ENCODE measurements at regions not wholly inside any gene's neighbourhood (a gene's known extent, or its start where the extent isn't known, plus 50 kb on each side); places are given as distances from the start of the nearest gene placed in this dataset.

GRCh38 chr1:94620345-94621031, 78.9 kb upstream of the F3 start:
- H3K9me3 Mint-ChIP-seq (ENCODE audit: low read depth, unreplicated experiment): peaks cover 8% of the 10 kb centered on the region
- H3K4me3 Mint-ChIP-seq (ENCODE audit: low read depth, unreplicated experiment): no peak overlapping the region
- H3K27me3 Mint-ChIP-seq (ENCODE audit: unreplicated experiment): no peaks in the 10 kb centered on the region
- peak overlapping the region; percentile 99 for H3K27ac Mint-ChIP-seq (ENCODE audit: unreplicated experiment)
- intact Hi-C loops (cut with micrococcal nuclease; ENCODE audit: unreplicated experiment): loop anchor here (2.0 to 5.0 kb wide), 3 partner anchors 28 to 182 kb away; partner anchors contain the start of gene F3
- no peak for TF ChIP-seq CTCF (IDR thresholded peaks at IDR 0.05; ENCODE audit: unreplicated experiment)
- peaks cover 40% of the 10 kb centered on the region for H3K36me3 Mint-ChIP-seq (ENCODE audit: insufficient read depth, unreplicated experiment)
- no TSS peak for BruUV-seq (replicated peaks)
- CTCF ChIA-PET: interaction anchor here (0.8 kb wide), 1 partner anchor 78 kb away, joined by 3 read pairs; no protein-coding TSS in a partner anchor
- peaks cover 78% of the 10 kb centered on the region for H3K4me1 Mint-ChIP-seq (ENCODE audit: low read depth, unreplicated experiment)
- no peak for DNase-seq

DNA sequence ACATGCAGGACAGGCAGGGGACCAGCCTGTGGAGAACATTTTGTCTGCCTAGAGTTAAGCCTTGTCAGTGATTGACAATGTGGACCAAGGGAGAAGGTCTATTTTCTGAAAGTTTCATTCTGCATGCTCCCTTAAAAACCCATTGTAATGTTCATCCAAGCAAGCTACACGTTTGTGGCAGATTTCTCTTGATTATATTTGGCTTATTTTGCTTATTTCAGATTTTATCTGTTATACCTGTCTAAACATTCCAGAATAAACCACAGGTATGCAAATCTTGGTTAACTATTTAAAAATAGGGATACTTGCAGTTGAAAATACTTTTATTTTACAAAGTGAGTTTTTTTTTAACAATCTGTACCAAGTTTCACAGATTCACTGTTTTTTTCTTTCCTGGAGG, 78.2 kb upstream of the F3 start:
- Mint-ChIP-seq H3K27ac (ENCODE audit: unreplicated experiment) (peak overlapping the region; percentile 99), H3K36me3 (ENCODE audit: insufficient read depth, unreplicated experiment) (peaks cover 40% of the 10 kb centered on the region), H3K4me1 (ENCODE audit: low read depth, unreplicated experiment) (peaks cover 84% of the 10 kb centered on the region), H3K4me3 (ENCODE audit: low read depth, unreplicated experiment) (no peak overlapping the region), H3K9me3 (ENCODE audit: low read depth, unreplicated experiment) (peaks cover 8% of the 10 kb centered on the region), H3K27me3 (ENCODE audit: unreplicated experiment) (no peaks in the 10 kb centered on the region)
- intact Hi-C loops (cut with micrococcal nuclease; ENCODE audit: unreplicated experiment): loop anchor here (2.0 to 5.0 kb wide), 3 partner anchors 29 to 183 kb away; partner anchors contain the start of gene F3
- TF ChIP-seq CTCF (IDR thresholded peaks at IDR 0.05; ENCODE audit: unreplicated experiment): no peak
- BruUV-seq (replicated peaks): no TSS peak
- DNase-seq: no peak
- CTCF ChIA-PET: interaction anchor here (0.8 kb wide), 1 partner anchor 79 kb away, joined by 3 read pairs; no protein-coding TSS in a partner anchor

DNA sequence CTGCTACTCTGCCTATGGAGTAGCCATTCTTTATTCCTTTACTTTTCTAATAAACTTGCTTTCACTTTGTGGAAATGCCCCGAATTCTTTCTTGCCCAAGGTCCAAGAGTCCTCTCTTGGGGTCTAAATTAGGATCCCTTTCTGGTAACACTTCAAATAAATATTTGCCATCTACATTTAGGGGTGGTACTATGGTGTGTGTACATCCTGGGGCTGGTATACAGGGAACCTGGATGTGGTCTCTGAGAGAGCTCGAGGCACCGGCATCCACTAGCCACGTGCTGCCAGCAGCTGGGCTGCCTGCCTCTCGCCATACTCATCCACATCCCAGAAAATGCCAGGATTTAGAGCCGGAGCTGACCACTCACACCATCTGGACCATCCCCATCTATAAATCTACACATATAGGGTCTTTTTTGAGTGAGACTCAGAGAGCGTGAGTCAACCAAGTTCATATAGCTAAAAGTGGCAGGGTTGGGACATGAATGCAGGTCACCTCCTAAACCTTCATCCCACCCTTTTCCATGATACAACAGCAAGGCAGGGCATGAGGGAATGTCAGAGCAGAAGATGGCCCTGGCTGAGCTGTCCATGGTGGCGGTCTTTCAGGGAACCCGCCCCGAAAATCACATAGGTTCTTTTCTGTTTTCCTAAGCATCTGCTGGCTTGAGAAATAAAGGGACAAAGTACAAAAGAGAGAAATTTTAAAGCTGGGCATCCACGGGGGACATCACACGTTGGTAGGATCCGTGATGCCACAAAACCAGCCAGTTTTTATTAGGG, 76.6 kb upstream of the F3 start:
- Mint-ChIP-seq H3K4me3 (ENCODE audit: low read depth, unreplicated experiment) (no peak overlapping the region), H3K27me3 (ENCODE audit: unreplicated experiment) (no peaks in the 10 kb centered on the region), H3K9me3 (ENCODE audit: low read depth, unreplicated experiment) (peaks cover 8% of the 10 kb centered on the region), H3K36me3 (ENCODE audit: insufficient read depth, unreplicated experiment) (peaks cover 35% of the 10 kb centered on the region), H3K27ac (ENCODE audit: unreplicated experiment) (peak overlapping the region; percentile 92), H3K4me1 (ENCODE audit: low read depth, unreplicated experiment) (peaks cover 73% of the 10 kb centered on the region)
- TF ChIP-seq CTCF (IDR thresholded peaks at IDR 0.05; ENCODE audit: unreplicated experiment): no peak
- BruUV-seq (replicated peaks): no TSS peak
- CTCF ChIA-PET: no interaction called here
- DNase-seq: no peak
- intact Hi-C loops (cut with micrococcal nuclease; ENCODE audit: unreplicated experiment): no loop called here

DNA sequence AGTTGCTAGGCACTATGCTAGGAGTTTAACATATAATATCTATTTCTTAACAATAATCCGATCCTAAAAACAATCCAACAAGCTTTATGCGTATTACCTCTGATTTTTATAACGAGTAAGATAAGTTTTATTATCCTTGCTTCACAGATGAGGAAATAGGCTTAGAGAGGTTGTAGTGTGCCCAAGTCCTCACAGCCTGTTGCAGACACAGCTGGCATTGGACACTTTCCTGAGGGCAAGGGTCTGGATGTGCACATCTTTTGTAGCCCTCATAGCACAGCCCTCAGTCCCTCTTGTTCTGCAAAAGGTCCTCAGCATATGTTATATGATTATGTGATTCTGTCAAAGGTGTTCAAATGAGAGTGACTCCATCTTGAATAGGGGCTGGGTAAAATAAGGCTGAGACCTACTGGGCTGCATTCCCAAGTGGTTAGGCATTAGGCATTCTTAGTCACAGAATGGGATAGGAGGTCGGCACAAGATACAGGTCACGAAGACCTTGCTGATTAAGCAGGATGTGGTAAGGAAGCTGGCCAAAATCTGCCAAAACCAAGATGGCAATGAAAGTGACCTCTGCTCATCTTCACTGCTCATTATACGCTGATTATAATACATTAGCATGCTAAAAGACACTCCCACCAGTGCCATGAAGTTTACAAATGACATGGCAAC, 75.7 kb upstream of the F3 start:
- CTCF ChIA-PET: no interaction called here
- H3K9me3 Mint-ChIP-seq (ENCODE audit: low read depth, unreplicated experiment): peaks cover 8% of the 10 kb centered on the region
- peaks cover 28% of the 10 kb centered on the region for H3K36me3 Mint-ChIP-seq (ENCODE audit: insufficient read depth, unreplicated experiment)
- H3K4me3 Mint-ChIP-seq (ENCODE audit: low read depth, unreplicated experiment): peak overlapping the region; percentile 32
- intact Hi-C loops (cut with micrococcal nuclease; ENCODE audit: unreplicated experiment): no loop called here
- BruUV-seq (replicated peaks): no TSS peak
- peak; percentile 22 for DNase-seq
- TF ChIP-seq CTCF (IDR thresholded peaks at IDR 0.05; ENCODE audit: unreplicated experiment): no peak
- H3K4me1 Mint-ChIP-seq (ENCODE audit: low read depth, unreplicated experiment): peaks cover 73% of the 10 kb centered on the region
- peak overlapping the region; percentile 92 for H3K27ac Mint-ChIP-seq (ENCODE audit: unreplicated experiment)
- H3K27me3 Mint-ChIP-seq (ENCODE audit: unreplicated experiment): no peaks in the 10 kb centered on the region

Measured in Calu3 (cell line).